GM12865 (cell line): ENCODE measurements at regions not wholly inside any gene's neighbourhood (a gene's known extent, or its start where the extent isn't known, plus 50 kb on each side); places are given as distances from the start of the nearest gene placed in this dataset.

Experiments used
- DNase-seq: peaks from one replicate; pipeline ENCODE4 v3.0.0; 2010; ENCODE audit warnings: low read depth
- H3K4me3 ChIP-seq: 2 replicates; pipeline ENCODE4 v1.5.1; 2011; ENCODE audit warnings: mild to moderate bottlenecking, low read depth, low read length, control low read depth
- CTCF ChIP-seq: IDR thresholded peaks from 2 replicates; pipeline ENCODE4 v1.5.1; 2011; ENCODE audit warnings: low read length, control low read depth, low read depth, inconsistent platforms; ENCODE audit not compliant: insufficient read depth; ENCODE audit errors: missing control alignments

- no peak for DNase-seq
- no peak for TF ChIP-seq CTCF
- no peak overlapping the region for H3K4me3 ChIP-seq
Observed at GRCh38 chr11:15750535-15751308, 605.6 kb downstream of the SOX6 start.

- no peak for TF ChIP-seq CTCF
- no peak for DNase-seq
- no peak overlapping the region for H3K4me3 ChIP-seq
Observed at GRCh38 chr11:15754221-15754620, 602.1 kb downstream of the SOX6 start.

- no peak overlapping the region for H3K4me3 ChIP-seq
- DNase-seq: peak; percentile 41
- no peak for TF ChIP-seq CTCF
Observed at GRCh38 chr11:15757048-15757698, 599.2 kb downstream of the SOX6 start.

GRCh38 chr11:15758857-15759465 lies 597.4 kb downstream of the SOX6 start:
- no peak for DNase-seq
- TF ChIP-seq CTCF: no peak
- no peak overlapping the region for H3K4me3 ChIP-seq

DNA sequence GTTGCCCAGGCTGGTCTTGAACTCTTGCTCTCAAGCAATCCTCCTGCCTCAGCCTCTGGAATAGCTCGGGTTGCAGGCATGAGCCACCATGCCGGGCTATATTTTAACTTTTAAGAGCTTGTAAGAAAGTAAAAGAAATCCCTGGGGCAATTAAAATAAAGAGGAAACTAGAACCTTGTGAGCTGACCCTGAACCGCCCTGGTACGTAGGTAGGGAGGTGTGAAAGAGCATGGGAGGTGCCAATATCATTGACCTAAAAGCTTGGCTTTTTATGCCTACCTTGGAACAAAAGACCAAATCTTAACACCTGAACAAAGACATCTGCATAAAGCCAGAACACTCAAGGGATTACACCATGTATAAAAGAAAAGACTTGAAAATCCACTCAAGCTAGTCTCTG lies 595.1 kb downstream of the SOX6 start:
- no peak for DNase-seq
- no peak overlapping the region for H3K4me3 ChIP-seq
- no peak for TF ChIP-seq CTCF

DNA sequence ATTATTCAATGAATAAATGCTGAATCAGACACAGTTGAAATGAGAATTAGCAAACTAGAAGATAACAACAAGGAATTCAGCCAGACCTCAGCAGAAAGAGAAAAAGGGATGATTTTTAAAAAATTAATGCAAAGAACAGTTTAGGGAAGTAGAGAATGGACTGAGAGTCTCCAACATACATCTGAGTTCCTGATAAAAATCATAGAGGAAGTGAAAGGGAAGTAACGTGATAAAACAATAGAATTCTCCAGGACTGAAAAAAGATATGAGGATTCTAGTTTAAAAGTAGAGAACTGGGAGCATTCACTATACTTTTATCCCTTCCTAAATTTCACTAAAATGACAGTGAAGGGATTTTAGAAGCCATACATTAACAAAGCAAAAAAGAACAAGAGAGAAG lies 592.0 kb downstream of the SOX6 start:
- TF ChIP-seq CTCF: no peak

More for the DNA sequence above, 592.0 kb downstream of the SOX6 start:
- no peak overlapping the region for H3K4me3 ChIP-seq
- DNase-seq: no peak
